MM.1S (cell line): ENCODE measurements at regions not wholly inside any gene's neighbourhood (a gene's known extent, or its start where the extent isn't known, plus 50 kb on each side); places are given as distances from the start of the nearest gene placed in this dataset.

Source experiments
- EZH2 ChIP-seq: fragments of 300-600 bp; sonication (generic); optimal IDR thresholded peaks from 2 replicates; pipeline ENCODE3; 2017; ENCODE audit warnings: low read depth, mild to moderate bottlenecking, antibody characterized with exemption, low read length, mixed read lengths
- EZH2phosphoT487 ChIP-seq: fragments of 300-600 bp; sonication (generic); IDR thresholded peaks from 2 replicates; pipeline ENCODE4 v1.6.1; 2018; ENCODE audit warnings: antibody characterized with exemption, low read length
- TF ChIP-seq, protein P1 (sequence below): fragments of 300-600 bp; sonication (generic); IDR thresholded peaks from 2 replicates; pipeline ENCODE4 v1.5.1; 2016; ENCODE audit warnings: antibody characterized with exemption, low read length, mixed read lengths

- TF ChIP-seq, protein P1, sequence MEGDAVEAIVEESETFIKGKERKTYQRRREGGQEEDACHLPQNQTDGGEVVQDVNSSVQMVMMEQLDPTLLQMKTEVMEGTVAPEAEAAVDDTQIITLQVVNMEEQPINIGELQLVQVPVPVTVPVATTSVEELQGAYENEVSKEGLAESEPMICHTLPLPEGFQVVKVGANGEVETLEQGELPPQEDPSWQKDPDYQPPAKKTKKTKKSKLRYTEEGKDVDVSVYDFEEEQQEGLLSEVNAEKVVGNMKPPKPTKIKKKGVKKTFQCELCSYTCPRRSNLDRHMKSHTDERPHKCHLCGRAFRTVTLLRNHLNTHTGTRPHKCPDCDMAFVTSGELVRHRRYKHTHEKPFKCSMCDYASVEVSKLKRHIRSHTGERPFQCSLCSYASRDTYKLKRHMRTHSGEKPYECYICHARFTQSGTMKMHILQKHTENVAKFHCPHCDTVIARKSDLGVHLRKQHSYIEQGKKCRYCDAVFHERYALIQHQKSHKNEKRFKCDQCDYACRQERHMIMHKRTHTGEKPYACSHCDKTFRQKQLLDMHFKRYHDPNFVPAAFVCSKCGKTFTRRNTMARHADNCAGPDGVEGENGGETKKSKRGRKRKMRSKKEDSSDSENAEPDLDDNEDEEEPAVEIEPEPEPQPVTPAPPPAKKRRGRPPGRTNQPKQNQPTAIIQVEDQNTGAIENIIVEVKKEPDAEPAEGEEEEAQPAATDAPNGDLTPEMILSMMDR, result no peak
- no peak for TF ChIP-seq EZH2phosphoT487
- TF ChIP-seq EZH2, result no peak
Measured at GRCh38 chr4:148946271-148946670, 504.1 kb upstream of the NR3C2 start.
